NCI-H526 (cell line): ENCODE measurements at regions not wholly inside any gene's neighbourhood (a gene's known extent, or its start where the extent isn't known, plus 50 kb on each side); places are given as distances from the start of the nearest gene placed in this dataset.
"Not testable (repeated sequence)": the region's sequence is repeated elsewhere in the genome, so short reads cannot be mapped to it uniquely, and the experiment has no call there.

ENCODE experiments used
- DNase-seq, 2 experiments: peaks; one replicate each; lab custom pipeline; 2025; lab: John Stamatoyannopoulos, UW

GRCh38 chr10:62589689-62590088 lies 214.8 kb upstream of the ADO start:
- no peak for DNase-seq

- no peak for DNase-seq
Observed at GRCh38 chr10:62590306-62590705, 214.2 kb upstream of the ADO start.

GRCh38 chr10:62594093-62594520 lies 210.4 kb upstream of the ADO start:
- DNase-seq: peak in 1 of 2 experiments; percentile 42

- no peak for DNase-seq
Observed at GRCh38 chr10:62597226-62597625, 207.3 kb upstream of the ADO start.

- DNase-seq: no peak
Observed at GRCh38 chr10:62599161-62599560, 205.4 kb upstream of the ADO start.

- DNase-seq: not testable (repeated sequence)
Observed at GRCh38 chr10:62606551-62606950, 198.0 kb upstream of the ADO start.

GRCh38 chr10:62608189-62608875 lies 196.2 kb upstream of the ADO start:
- DNase-seq: peak; percentile 33 to 58

GRCh38 chr10:62610649-62611229 lies 193.8 kb upstream of the ADO start:
- DNase-seq: peak; percentile 21 to 71

GRCh38 chr10:62613424-62613823 lies 191.1 kb upstream of the ADO start:
- DNase-seq: no peak

GRCh38 chr10:62613859-62614258 lies 190.7 kb upstream of the ADO start:
- no peak for DNase-seq

GRCh38 chr10:62614389-62615157 lies 189.9 kb upstream of the ADO start:
- DNase-seq: no peak

- DNase-seq: no peak
Observed at GRCh38 chr10:62616885-62617590, 187.5 kb upstream of the ADO start.

- no peak for DNase-seq
Observed at GRCh38 chr10:62617652-62618051, 186.9 kb upstream of the ADO start.

- DNase-seq: no peak
Observed at GRCh38 chr10:62618054-62618453, 186.5 kb upstream of the ADO start.

- DNase-seq: no peak
Observed at GRCh38 chr10:62618576-62619412, 185.7 kb upstream of the ADO start.

- DNase-seq: no peak
Observed at GRCh38 chr10:62619413-62619738, 185.1 kb upstream of the ADO start.

- no peak for DNase-seq
Observed at GRCh38 chr10:62620491-62620890, 184.0 kb upstream of the ADO start.

- no peak for DNase-seq
Observed at GRCh38 chr10:62623223-62623622, 181.3 kb upstream of the ADO start.

- no peak for DNase-seq
Observed at GRCh38 chr10:62625484-62625883, 179.0 kb upstream of the ADO start.

GRCh38 chr10:62626079-62626478 lies 178.4 kb upstream of the ADO start:
- no peak for DNase-seq

- no peak for DNase-seq
Observed at GRCh38 chr10:62626817-62627216, 177.7 kb upstream of the ADO start.

- no peak for DNase-seq
Observed at GRCh38 chr10:62627983-62628382, 176.5 kb upstream of the ADO start.
